H9 (cell line): ENCODE measurements at regions not wholly inside any gene's neighbourhood (a gene's known extent, or its start where the extent isn't known, plus 50 kb on each side); places are given as distances from the start of the nearest gene placed in this dataset.

Source experiments
- DNase-seq: peaks from one replicate; pipeline ENCODE4 v3.0.0-alpha.2; 2017
- H2AFZ ChIP-seq: one replicate; pipeline ENCODE4 v1.6.1; 2013; ENCODE audit warnings: mild to moderate bottlenecking, low read length, control low read depth, moderate library complexity
- H2AK5ac ChIP-seq: 2 replicates; pipeline ENCODE4 v1.6.1; 2013; ENCODE audit warnings: low read length, control low read depth, mixed read lengths; ENCODE audit not compliant: insufficient read length
- H2BK120ac ChIP-seq: one replicate; pipeline ENCODE4 v1.6.1; 2013; ENCODE audit warnings: low read depth, mild to moderate bottlenecking, low read length, control low read depth, inconsistent platforms; ENCODE audit not compliant: poor library complexity, severe bottlenecking
- H2BK12ac ChIP-seq: 2 replicates; pipeline ENCODE4 v1.6.1; 2013; ENCODE audit warnings: low read length, control low read depth, mixed read lengths, low read depth; ENCODE audit not compliant: insufficient read length
- H2BK15ac ChIP-seq: 2 replicates; pipeline ENCODE4 v1.6.1; 2013; ENCODE audit warnings: low read depth, low read length, control low read depth
- H2BK20ac ChIP-seq: one replicate; pipeline ENCODE4 v1.6.1; 2013; ENCODE audit warnings: low read depth, mild to moderate bottlenecking, low read length, control low read depth, inconsistent platforms; ENCODE audit not compliant: poor library complexity, severe bottlenecking
- H2BK5ac ChIP-seq: 2 replicates; pipeline ENCODE4 v1.6.1; 2013; ENCODE audit warnings: low read length, control low read depth, mixed read lengths; ENCODE audit not compliant: insufficient read length
- H3K14ac ChIP-seq: 2 replicates; pipeline ENCODE4 v1.6.1; 2013; ENCODE audit warnings: low read length, control low read depth; ENCODE audit not compliant: insufficient read depth
- H3K18ac ChIP-seq: 2 replicates; pipeline ENCODE4 v1.6.1; 2013; ENCODE audit warnings: low read depth, mild to moderate bottlenecking, mixed read lengths, low read length, control low read depth; ENCODE audit not compliant: insufficient read length
- H3K23ac ChIP-seq: 2 replicates; pipeline ENCODE4 v1.6.1; 2013; ENCODE audit warnings: low read length, control low read depth, mixed read lengths, low read depth; ENCODE audit not compliant: insufficient read length
- H3K23me2 ChIP-seq: 2 replicates; pipeline ENCODE4 v1.6.1; 2013; ENCODE audit warnings: low read depth, mild to moderate bottlenecking, mixed read lengths, low read length, control low read depth; ENCODE audit not compliant: insufficient read length, poor library complexity, severe bottlenecking
- H3K27ac ChIP-seq: 2 replicates; pipeline ENCODE4 v1.5.1; 2013; ENCODE audit warnings: low read length, control low read depth, mixed read lengths, low read depth; ENCODE audit not compliant: insufficient read length
- H3K27me3 ChIP-seq: 2 replicates; pipeline ENCODE4 v1.6.1; 2013; ENCODE audit warnings: low read length, control low read depth, inconsistent platforms; ENCODE audit not compliant: insufficient read depth
- H3K4ac ChIP-seq: 2 replicates; pipeline ENCODE4 v1.6.1; 2013; ENCODE audit warnings: low read depth, mild to moderate bottlenecking, control low read depth, inconsistent platforms, low read length, moderate library complexity
- H3K4me1 ChIP-seq: 2 replicates; pipeline ENCODE4 v1.6.1; 2013; ENCODE audit warnings: low read length, control low read depth, inconsistent platforms; ENCODE audit not compliant: insufficient read depth
- H3K4me2 ChIP-seq: 2 replicates; pipeline ENCODE4 v1.6.1; 2013; ENCODE audit warnings: low read length, control low read depth, mixed read lengths; ENCODE audit not compliant: insufficient read length, insufficient read depth
- H3K56ac ChIP-seq: 2 replicates; pipeline ENCODE4 v1.6.1; 2013; ENCODE audit warnings: low read depth, mild to moderate bottlenecking, mixed read lengths, low read length, control low read depth; ENCODE audit not compliant: insufficient read length
- H3K79me1 ChIP-seq: 2 replicates; pipeline ENCODE4 v1.6.1; 2013; ENCODE audit warnings: low read depth, mild to moderate bottlenecking, moderate library complexity, low read length, control low read depth, inconsistent platforms; ENCODE audit not compliant: insufficient read depth, poor library complexity, severe bottlenecking
- H3K79me2 ChIP-seq: 2 replicates; pipeline ENCODE4 v1.6.1; 2013; ENCODE audit warnings: low read length, control low read depth, inconsistent platforms; ENCODE audit not compliant: insufficient read depth
- H3K9ac ChIP-seq: 2 replicates; pipeline ENCODE4 v1.6.1; 2013; ENCODE audit warnings: low read length, control low read depth, mixed read lengths; ENCODE audit not compliant: insufficient read length; ENCODE audit errors: extremely low read depth
- H3K9me3 ChIP-seq: one replicate; pipeline ENCODE4 v1.6.1; 2013; ENCODE audit warnings: low read depth, low read length, inconsistent platforms; ENCODE audit not compliant: control insufficient read depth
- H3T11ph ChIP-seq: one replicate; pipeline ENCODE4 v1.6.1; 2013; ENCODE audit warnings: mild to moderate bottlenecking, low read length, control low read depth, inconsistent platforms
- H4K20me1 ChIP-seq: one replicate; pipeline ENCODE4 v1.6.1; 2013; ENCODE audit not compliant: control insufficient read depth, insufficient read length, insufficient read depth
- H4K5ac ChIP-seq: 2 replicates; pipeline ENCODE4 v1.6.1; 2013; ENCODE audit warnings: low read depth, mild to moderate bottlenecking, mixed read lengths, low read length, control low read depth; ENCODE audit not compliant: insufficient read length
- H4K8ac ChIP-seq: replicated peaks from 2 replicates; pipeline ENCODE4 v1.6.1; 2013; ENCODE audit warnings: low read length, control low read depth, mixed read lengths, low read depth; ENCODE audit not compliant: insufficient read length
- H4K91ac ChIP-seq: 2 replicates; pipeline ENCODE4 v1.6.1; 2013; ENCODE audit warnings: low read depth, mild to moderate bottlenecking, moderate library complexity, mixed read lengths, low read length, control low read depth; ENCODE audit not compliant: insufficient read length
- H3K27ac Mint-ChIP-seq, 3 experiments: 2 replicates in 2 of 3; 3 replicates in 1 of 3; pipeline ENCODE4 v1.8.0; 2020 to 2021; ENCODE audit warnings: mixed read lengths in 3 of 3, mild to moderate bottlenecking in 1 of 3, moderate library complexity in 1 of 3
- H3K27me3 Mint-ChIP-seq: 2 replicates; pipeline ENCODE4 v1.8.0; 2021; ENCODE audit warnings: low read depth, mild to moderate bottlenecking, moderate library complexity, mixed read lengths
- H3K36me3 Mint-ChIP-seq, 3 experiments: 2 replicates in 2 of 3; 3 replicates in 1 of 3; pipeline ENCODE4 v1.8.0; 2020 to 2021; ENCODE audit warnings: low read depth in 3 of 3, mixed read lengths in 3 of 3; ENCODE audit not compliant: insufficient read depth in 1 of 3
- H3K4me1 Mint-ChIP-seq, 2 experiments: 2 replicates each; pipeline ENCODE4 v1.8.0; 2020; ENCODE audit warnings: mixed read lengths in 2 of 2
- H3K4me3 Mint-ChIP-seq, 2 experiments: 2 replicates in 1 of 2; 3 replicates in 1 of 2; pipeline ENCODE4 v1.8.0; 2020 to 2021; ENCODE audit warnings: mild to moderate bottlenecking in 2 of 2, mixed read lengths in 2 of 2, moderate library complexity in 1 of 2
- H3K9me3 Mint-ChIP-seq, 2 experiments: 2 replicates in 1 of 2; 3 replicates in 1 of 2; pipeline ENCODE4 v1.8.0; 2020; ENCODE audit warnings: mild to moderate bottlenecking in 2 of 2, mixed read lengths in 2 of 2, moderate library complexity in 1 of 2
- WGBS: extraction: QIAGEN DNeasy Blood & Tissue Kit; methylation state at CpG from one replicate; pipeline ENCODE4 v1.1.7; 2013; ENCODE audit warnings: missing lambda C conversion rate, low lambda C conversion rate, mixed read lengths; ENCODE audit not compliant: insufficient read length; ENCODE audit errors: extremely low coverage; 5-methylcytosine and 5-hydroxymethylcytosine counted together
- TF ChIP-seq, protein P1 (sequence below): fragments of 200-600 bp; sonication (generic); conservative IDR thresholded peaks from 3 replicates; pipeline ENCODE4 v1.8.0; 2021; ENCODE audit warnings: antibody characterized with exemption, mild to moderate bottlenecking

- Histone ChIP-seq H3K27ac (no peak overlapping the region), H3K9me3 (no peaks in the 10 kb centered on the region), H4K91ac (no peak overlapping the region), H3K56ac (no peak overlapping the region), H2BK12ac (no peak overlapping the region), H3K4me2 (no peak overlapping the region), H3K23me2 (no peaks in the 10 kb centered on the region), H3K4me1 (no peaks in the 10 kb centered on the region), H2AK5ac (no peak overlapping the region), H3T11ph (no peak overlapping the region), H2BK120ac (no peak overlapping the region), H3K9ac (no peak overlapping the region), H3K79me1 (no peaks in the 10 kb centered on the region), H3K27me3 (no peaks in the 10 kb centered on the region), H4K20me1 (no peaks in the 10 kb centered on the region), H3K14ac (no peak overlapping the region), H2BK15ac (no peak overlapping the region), H4K8ac (no peak overlapping the region), H2BK5ac (no peak overlapping the region), H2AFZ (no peak overlapping the region), H3K18ac (no peak overlapping the region), H3K23ac (no peak overlapping the region), H2BK20ac (no peak overlapping the region), H3K4ac (no peak overlapping the region), H4K5ac (no peak overlapping the region), H3K79me2 (no peaks in the 10 kb centered on the region)
- Mint-ChIP-seq H3K9me3 (no peaks in the 10 kb centered on the region), H3K4me1 (no peaks in the 10 kb centered on the region), H3K36me3 (no peaks in the 10 kb centered on the region), H3K4me3 (no peak overlapping the region), H3K27ac (no peak overlapping the region), H3K27me3 (no peaks in the 10 kb centered on the region)
- DNase-seq, result no peak
- TF ChIP-seq, protein P1, sequence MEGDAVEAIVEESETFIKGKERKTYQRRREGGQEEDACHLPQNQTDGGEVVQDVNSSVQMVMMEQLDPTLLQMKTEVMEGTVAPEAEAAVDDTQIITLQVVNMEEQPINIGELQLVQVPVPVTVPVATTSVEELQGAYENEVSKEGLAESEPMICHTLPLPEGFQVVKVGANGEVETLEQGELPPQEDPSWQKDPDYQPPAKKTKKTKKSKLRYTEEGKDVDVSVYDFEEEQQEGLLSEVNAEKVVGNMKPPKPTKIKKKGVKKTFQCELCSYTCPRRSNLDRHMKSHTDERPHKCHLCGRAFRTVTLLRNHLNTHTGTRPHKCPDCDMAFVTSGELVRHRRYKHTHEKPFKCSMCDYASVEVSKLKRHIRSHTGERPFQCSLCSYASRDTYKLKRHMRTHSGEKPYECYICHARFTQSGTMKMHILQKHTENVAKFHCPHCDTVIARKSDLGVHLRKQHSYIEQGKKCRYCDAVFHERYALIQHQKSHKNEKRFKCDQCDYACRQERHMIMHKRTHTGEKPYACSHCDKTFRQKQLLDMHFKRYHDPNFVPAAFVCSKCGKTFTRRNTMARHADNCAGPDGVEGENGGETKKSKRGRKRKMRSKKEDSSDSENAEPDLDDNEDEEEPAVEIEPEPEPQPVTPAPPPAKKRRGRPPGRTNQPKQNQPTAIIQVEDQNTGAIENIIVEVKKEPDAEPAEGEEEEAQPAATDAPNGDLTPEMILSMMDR, result no peak
- WGBS, result no CpG with 5 or more reads among the region's 1 CpG
These were observed 536.0 kb downstream of the NR2F1-AS1 start for GRCh38 chr5:93044859-93045666.
